LHCN-M2 (cell line): ENCODE measurements at regions not wholly inside any gene's neighbourhood (a gene's known extent, or its start where the extent isn't known, plus 50 kb on each side); places are given as distances from the start of the nearest gene placed in this dataset.
"Not testable (repeated sequence)": the region's sequence is repeated elsewhere in the genome, so short reads cannot be mapped to it uniquely, and the experiment has no call there.

Experiments
- DNase-seq: peaks from one replicate; pipeline ENCODE4 v3.0.0-alpha.2; 2012; ENCODE audit warnings: low read depth

GRCh38 chr6:69623357-69623756 is 173.5 kb downstream of the LMBRD1 start:
- DNase-seq, result no peak

GRCh38 chr6:69622924-69623323 is 173.9 kb downstream of the LMBRD1 start:
- DNase-seq, result no peak

- DNase-seq, result no peak
These were observed 174.6 kb downstream of the LMBRD1 start for GRCh38 chr6:69622230-69622629.

- no peak for DNase-seq
These were observed 179.6 kb downstream of the LMBRD1 start for GRCh38 chr6:69617163-69617562.

GRCh38 chr6:69609836-69610472 is 186.9 kb downstream of the LMBRD1 start:
- no peak for DNase-seq

GRCh38 chr6:69601132-69601531 is 195.7 kb downstream of the LMBRD1 start:
- no peak for DNase-seq

- peak; percentile 43 for DNase-seq
These were observed 202.4 kb downstream of the LMBRD1 start for GRCh38 chr6:69594405-69594804.

GRCh38 chr6:69593706-69594105 is 203.1 kb downstream of the LMBRD1 start:
- peak; percentile 85 for DNase-seq

- DNase-seq, result no peak
These were observed 207.2 kb downstream of the LMBRD1 start for GRCh38 chr6:69589626-69590025.

GRCh38 chr6:69584913-69585729 is 211.7 kb downstream of the LMBRD1 start:
- DNase-seq, result peak; percentile 89

GRCh38 chr6:69584536-69584912 is 212.3 kb downstream of the LMBRD1 start:
- peak; percentile 81 for DNase-seq

- no peak for DNase-seq
These were observed 215.2 kb downstream of the LMBRD1 start for GRCh38 chr6:69581581-69581980.

- DNase-seq, result no peak
These were observed 216.1 kb downstream of the LMBRD1 start for GRCh38 chr6:69580706-69581105.

GRCh38 chr6:69578361-69578890 is 218.4 kb downstream of the LMBRD1 start:
- peak; percentile 51 for DNase-seq

GRCh38 chr6:69571234-69571633 is 225.6 kb downstream of the LMBRD1 start:
- DNase-seq, result no peak

GRCh38 chr6:69570106-69570505 is 226.7 kb downstream of the LMBRD1 start:
- peak; percentile 47 for DNase-seq

- not testable (repeated sequence) for DNase-seq
These were observed 236.2 kb downstream of the LMBRD1 start for GRCh38 chr6:69560597-69560996.

- DNase-seq, result no peak
These were observed 241.6 kb downstream of the LMBRD1 start for GRCh38 chr6:69555088-69555638.

GRCh38 chr6:69542494-69542893 is 254.3 kb downstream of the LMBRD1 start:
- no peak for DNase-seq

GRCh38 chr6:69527921-69528476 is 268.8 kb downstream of the LMBRD1 start:
- no peak for DNase-seq

- not testable (repeated sequence) for DNase-seq
These were observed 281.3 kb downstream of the LMBRD1 start for GRCh38 chr6:69515480-69515879.

GRCh38 chr6:69494595-69494994 is 302.2 kb downstream of the LMBRD1 start:
- no peak for DNase-seq
